Ectodermal cell (in vitro differentiated cells): ENCODE measurements at regions not wholly inside any gene's neighbourhood (a gene's known extent, or its start where the extent isn't known, plus 50 kb on each side); places are given as distances from the start of the nearest gene placed in this dataset.

Experiments used
- H3K27ac ChIP-seq: 2 replicates; pipeline ENCODE4 v1.7.0; 2013; ENCODE audit warnings: mild to moderate bottlenecking, low read depth, low read length; ENCODE audit not compliant: insufficient read depth, poor library complexity, severe bottlenecking
- H3K27me3 ChIP-seq: 2 replicates; pipeline ENCODE4 v1.7.0; 2013; ENCODE audit warnings: mild to moderate bottlenecking, low read length; ENCODE audit not compliant: insufficient read depth, control insufficient read depth, poor library complexity, severe bottlenecking
- H3K36me3 ChIP-seq: one replicate; pipeline ENCODE4 v1.7.0; 2013; ENCODE audit warnings: low read length; ENCODE audit not compliant: control insufficient read depth, insufficient read depth
- H3K4me1 ChIP-seq: one replicate; pipeline ENCODE4 v1.7.0; 2013; ENCODE audit warnings: low read length; ENCODE audit not compliant: control insufficient read depth, insufficient read depth
- H3K4me3 ChIP-seq: 2 replicates; pipeline ENCODE4 v1.7.0; 2013; ENCODE audit warnings: low read depth, low read length, control low read depth; ENCODE audit not compliant: insufficient read depth
- H3K9me3 ChIP-seq: 2 replicates; pipeline ENCODE4 v1.7.0; 2013; ENCODE audit warnings: mild to moderate bottlenecking, low read length, moderate library complexity; ENCODE audit not compliant: control insufficient read depth
- WGBS, 2 experiments: methylation state at CpG; one replicate each; pipeline ENCODE4 v1.1.7; 2013; ENCODE audit warnings: missing lambda C conversion rate in 2 of 2; 5-methylcytosine and 5-hydroxymethylcytosine counted together

GRCh38 chr3:155010416-155010815 is 69.7 kb upstream of the MME start:
- Histone ChIP-seq H3K9me3 (no peaks in the 10 kb centered on the region), H3K27me3 (no peaks in the 10 kb centered on the region), H3K36me3 (no peaks in the 10 kb centered on the region), H3K4me3 (no peak overlapping the region), H3K4me1 (no peaks in the 10 kb centered on the region), H3K27ac (no peak overlapping the region)
- WGBS, 2 experiments, result 63 to 71% methylated on average over 3 of the region's 3 CpGs

- Histone ChIP-seq H3K4me3 (no peak overlapping the region), H3K9me3 (no peaks in the 10 kb centered on the region), H3K27me3 (no peaks in the 10 kb centered on the region), H3K4me1 (no peaks in the 10 kb centered on the region), H3K36me3 (no peaks in the 10 kb centered on the region), H3K27ac (no peak overlapping the region)
- WGBS, 2 experiments, result 86 to 100% methylated on average over 1 to 2 of the region's 2 CpGs
Measured at GRCh38 chr3:155009217-155009616, 70.9 kb upstream of the MME start.

GRCh38 chr3:155007729-155008128 is 72.4 kb upstream of the MME start:
- no peaks in the 10 kb centered on the region for H3K36me3 ChIP-seq
- no peaks in the 10 kb centered on the region for H3K27me3 ChIP-seq
- H3K9me3 ChIP-seq, result no peaks in the 10 kb centered on the region
- no peak overlapping the region for H3K4me3 ChIP-seq
- no peaks in the 10 kb centered on the region for H3K4me1 ChIP-seq
- WGBS, 2 experiments, result 92 to 96% methylated on average over 2 of the region's 3 CpGs
- H3K27ac ChIP-seq, result no peak overlapping the region

- Histone ChIP-seq H3K9me3 (no peaks in the 10 kb centered on the region), H3K4me3 (no peak overlapping the region), H3K36me3 (no peaks in the 10 kb centered on the region), H3K27ac (no peak overlapping the region), H3K27me3 (no peaks in the 10 kb centered on the region), H3K4me1 (no peaks in the 10 kb centered on the region)
- 91 to 93% methylated on average over 7 of the region's 7 CpGs for WGBS, 2 experiments
Measured at GRCh38 chr3:155001289-155002010, 78.7 kb upstream of the MME start.

GRCh38 chr3:154992655-154993054 is 87.5 kb upstream of the MME start:
- no peaks in the 10 kb centered on the region for H3K36me3 ChIP-seq
- no peak overlapping the region for H3K4me3 ChIP-seq
- no peaks in the 10 kb centered on the region for H3K4me1 ChIP-seq
- no peaks in the 10 kb centered on the region for H3K9me3 ChIP-seq
- no peaks in the 10 kb centered on the region for H3K27me3 ChIP-seq
- no peak overlapping the region for H3K27ac ChIP-seq

GRCh38 chr3:154990543-154990942 is 89.6 kb upstream of the MME start:
- Histone ChIP-seq H3K4me1 (no peaks in the 10 kb centered on the region), H3K36me3 (no peaks in the 10 kb centered on the region), H3K4me3 (no peak overlapping the region), H3K27me3 (no peaks in the 10 kb centered on the region), H3K27ac (no peak overlapping the region), H3K9me3 (no peaks in the 10 kb centered on the region)

- no peak overlapping the region for H3K27ac ChIP-seq
- no peak overlapping the region for H3K4me3 ChIP-seq
- no peaks in the 10 kb centered on the region for H3K27me3 ChIP-seq
- H3K9me3 ChIP-seq, result no peaks in the 10 kb centered on the region
- 84 to 95% methylated on average over 1 of the region's 1 CpG for WGBS, 2 experiments
- no peaks in the 10 kb centered on the region for H3K36me3 ChIP-seq
- H3K4me1 ChIP-seq, result no peaks in the 10 kb centered on the region
Measured at GRCh38 chr3:154987846-154988245, 92.3 kb upstream of the MME start.

GRCh38 chr3:154981664-154982063 is 98.5 kb upstream of the MME start:
- 90 to 100% methylated on average over 1 of the region's 1 CpG for WGBS, 2 experiments
- no peaks in the 10 kb centered on the region for H3K4me1 ChIP-seq
- H3K36me3 ChIP-seq, result no peaks in the 10 kb centered on the region
- no peak overlapping the region for H3K27ac ChIP-seq
- no peaks in the 10 kb centered on the region for H3K27me3 ChIP-seq
- H3K4me3 ChIP-seq, result no peak overlapping the region
- H3K9me3 ChIP-seq, result no peaks in the 10 kb centered on the region

- H3K4me1 ChIP-seq, result no peaks in the 10 kb centered on the region
- H3K36me3 ChIP-seq, result no peaks in the 10 kb centered on the region
- H3K27ac ChIP-seq, result no peak overlapping the region
- no peaks in the 10 kb centered on the region for H3K27me3 ChIP-seq
- H3K9me3 ChIP-seq, result no peaks in the 10 kb centered on the region
- H3K4me3 ChIP-seq, result no peak overlapping the region
Measured at GRCh38 chr3:154981201-154981600, 98.9 kb upstream of the MME start.

GRCh38 chr3:154979331-154979730 is 100.8 kb upstream of the MME start:
- 90 to 100% methylated on average over 2 to 5 of the region's 5 CpGs for WGBS, 2 experiments
- Histone ChIP-seq H3K36me3 (no peaks in the 10 kb centered on the region), H3K4me1 (no peaks in the 10 kb centered on the region), H3K27ac (no peak overlapping the region), H3K9me3 (no peaks in the 10 kb centered on the region), H3K4me3 (no peak overlapping the region), H3K27me3 (no peaks in the 10 kb centered on the region)

GRCh38 chr3:154977666-154978065 is 102.5 kb upstream of the MME start:
- WGBS, 2 experiments, result no CpG with 5 or more reads among the region's 1 CpG
- Histone ChIP-seq H3K4me1 (no peaks in the 10 kb centered on the region), H3K36me3 (no peaks in the 10 kb centered on the region), H3K9me3 (no peaks in the 10 kb centered on the region), H3K27ac (no peak overlapping the region), H3K27me3 (no peaks in the 10 kb centered on the region), H3K4me3 (no peak overlapping the region)
